H1 (cell line): ENCODE measurements at regions not wholly inside any gene's neighbourhood (a gene's known extent, or its start where the extent isn't known, plus 50 kb on each side); places are given as distances from the start of the nearest gene placed in this dataset.

ENCODE experiments used
- CTCF ChIA-PET: fragments of 300-600 bp; sonication (Branson Sonifier 250); formaldehyde crosslinking; loops from one replicate; lab custom pipeline; 2021; ENCODE audit not compliant: partially characterized antibody; lab: Charles Lee
- POLR2A ChIA-PET: fragments of 300-600 bp; sonication (Branson Sonifier 250); formaldehyde crosslinking; loops from one replicate; lab custom pipeline; 2021; ENCODE audit warnings: inconsistent platforms; ENCODE audit not compliant: partially characterized antibody; lab: Charles Lee
- DNase-seq, 2 experiments: peaks; one replicate each; pipeline versions ENCODE4 v3.0.0 to v3.0.0-alpha.2; 2010 to 2022; ENCODE audit warnings: low spot score in 2 of 2, low read depth in 1 of 2, mixed read lengths in 1 of 2
- FAIRE-seq: peaks from 2 replicates; lab custom pipeline; 2011; peaks lifted over from hg19 to GRCh38; lab: Jason Lieb, UNC
- H2AFZ ChIP-seq: 2 replicates; pipeline ENCODE4 v1.8.1; 2012; ENCODE audit warnings: low read length, inconsistent platforms
- H2AK5ac ChIP-seq: 2 replicates; pipeline ENCODE4 v1.6.1; 2013; ENCODE audit warnings: low read depth, low read length
- H2BK120ac ChIP-seq: replicated peaks from 2 replicates; pipeline ENCODE3; 2013; ENCODE audit warnings: low read depth, low read length, inconsistent platforms
- H2BK12ac ChIP-seq: 2 replicates; pipeline ENCODE4 v1.6.1; 2013; ENCODE audit warnings: low read depth, low read length
- H2BK15ac ChIP-seq: 2 replicates; pipeline ENCODE4 v1.6.1; 2013; ENCODE audit warnings: low read length
- H2BK20ac ChIP-seq: 2 replicates; pipeline ENCODE4 v1.6.1; 2013; ENCODE audit warnings: low read length
- H2BK5ac ChIP-seq: 2 replicates; pipeline ENCODE4 v1.6.1; 2013; ENCODE audit warnings: low read depth, low read length
- H3K14ac ChIP-seq: 2 replicates; pipeline ENCODE4 v1.6.1; 2013; ENCODE audit warnings: inconsistent platforms; ENCODE audit not compliant: insufficient read length
- H3K18ac ChIP-seq: 2 replicates; pipeline ENCODE4 v1.6.1; 2013; ENCODE audit warnings: low read length; ENCODE audit errors: extremely low read depth
- H3K23ac ChIP-seq: 2 replicates; pipeline ENCODE4 v1.6.1; 2013; ENCODE audit warnings: inconsistent platforms; ENCODE audit not compliant: insufficient read length
- H3K23me2 ChIP-seq: 2 replicates; pipeline ENCODE4 v1.6.1; 2013; ENCODE audit warnings: low read depth, low read length
- H3K27ac ChIP-seq: 2 replicates; pipeline ENCODE4 v1.6.1; 2011; ENCODE audit warnings: low read depth, low read length, inconsistent platforms
- H3K27me3 ChIP-seq, 4 experiments: replicated peaks in 1 of 4; 1 replicate in 1 of 4; 2 replicates in 3 of 4; pipeline versions ENCODE4 v1.6.1 to v1.8.1; 2011 to 2013; ENCODE audit warnings: low read length in 3 of 4, mild to moderate bottlenecking in 3 of 4, inconsistent platforms in 2 of 4, mixed read lengths in 2 of 4, moderate library complexity in 1 of 4; ENCODE audit not compliant: control insufficient read depth in 3 of 4, insufficient read depth in 3 of 4; ENCODE audit errors: extremely low read depth in 1 of 4
- H3K36me3 ChIP-seq, 4 experiments: 2 replicates each; pipeline versions ENCODE4 v1.6.1 to v1.8.1; 2011 to 2013; ENCODE audit warnings: mild to moderate bottlenecking in 4 of 4, low read length in 3 of 4, moderate library complexity in 2 of 4, control low read depth in 1 of 4, inconsistent platforms in 1 of 4; ENCODE audit not compliant: insufficient read depth in 4 of 4, control insufficient read depth in 2 of 4
- H3K4ac ChIP-seq: replicated peaks from 2 replicates; pipeline ENCODE3; 2013; ENCODE audit warnings: low read length, low read depth, mixed read lengths, inconsistent platforms; ENCODE audit not compliant: insufficient read length
- H3K4me1 ChIP-seq, 4 experiments: replicated peaks in 1 of 4; 1 replicate in 1 of 4; 2 replicates in 3 of 4; pipeline versions ENCODE4 v1.6.1 to v1.8.1; 2011 to 2013; ENCODE audit warnings: low read length in 3 of 4, inconsistent platforms in 2 of 4, mixed read lengths in 1 of 4; ENCODE audit not compliant: insufficient read depth in 4 of 4, control insufficient read depth in 3 of 4
- H3K4me2 ChIP-seq, 2 experiments: 2 replicates each; pipeline versions ENCODE4 v1.6.1 to v1.8.1; 2011 to 2013; ENCODE audit warnings: low read depth in 2 of 2, low read length in 2 of 2, control low read depth in 1 of 2, inconsistent platforms in 1 of 2, mild to moderate bottlenecking in 1 of 2; ENCODE audit not compliant: insufficient read depth in 1 of 2
- H3K4me3 ChIP-seq, 4 experiments: fragments of 200-600, 300-600 bp in 1 of 4; sonication (generic), shearing (Covaris generic), sonication (Bioruptor Twin) in 1 of 4; 2 replicates each; pipeline versions ENCODE4 v1.5.1 to v1.8.1; 2011 to 2016; ENCODE audit warnings: low read length in 4 of 4, low read depth in 3 of 4, control low read depth in 2 of 4, inconsistent platforms in 2 of 4, mild to moderate bottlenecking in 2 of 4, mixed read lengths in 1 of 4, moderate library complexity in 1 of 4; ENCODE audit not compliant: insufficient read depth in 2 of 4; ENCODE audit errors: extremely low read depth in 1 of 4
- H3K56ac ChIP-seq: replicated peaks from 2 replicates; pipeline ENCODE3; 2013; ENCODE audit warnings: low read depth, mild to moderate bottlenecking, mixed read lengths, low read length, inconsistent platforms; ENCODE audit not compliant: insufficient read length
- H3K79me1 ChIP-seq: 2 replicates; pipeline ENCODE4 v1.6.1; 2013; ENCODE audit warnings: low read depth, low read length, control low read depth
- H3K79me2 ChIP-seq, 2 experiments: 2 replicates each; pipeline versions ENCODE4 v1.6.1 to v1.8.1; 2012 to 2013; ENCODE audit warnings: low read length in 2 of 2, mild to moderate bottlenecking in 2 of 2, inconsistent platforms in 1 of 2; ENCODE audit not compliant: insufficient read depth in 2 of 2, control insufficient read depth in 1 of 2
- H3K9ac ChIP-seq, 4 experiments: replicated peaks in 1 of 4; 1 replicate in 1 of 4; 2 replicates in 3 of 4; pipeline versions ENCODE4 v1.6.1 to v1.8.1; 2011 to 2013; ENCODE audit warnings: low read depth in 3 of 4, low read length in 3 of 4, control low read depth in 2 of 4, mild to moderate bottlenecking in 2 of 4, moderate library complexity in 2 of 4, inconsistent platforms in 1 of 4; ENCODE audit errors: extremely low read depth in 1 of 4
- H3K9me3 ChIP-seq, 2 experiments: 2 replicates each; pipeline versions ENCODE4 v1.6.1 to v1.8.1; 2012 to 2013; ENCODE audit warnings: mild to moderate bottlenecking in 2 of 2, moderate library complexity in 2 of 2, control low read depth in 1 of 2, inconsistent platforms in 1 of 2, low read depth in 1 of 2, low read length in 1 of 2, mixed read lengths in 1 of 2; ENCODE audit not compliant: insufficient read depth in 2 of 2
- H4K20me1 ChIP-seq, 2 experiments: replicated peaks in 1 of 2; 2 replicates each; pipeline versions ENCODE3 to v1.8.1; 2011 to 2013; ENCODE audit warnings: inconsistent platforms in 2 of 2, low read length in 2 of 2, mild to moderate bottlenecking in 1 of 2; ENCODE audit not compliant: insufficient read depth in 2 of 2, control insufficient read depth in 1 of 2
- H4K5ac ChIP-seq: 2 replicates; pipeline ENCODE4 v1.6.1; 2013; ENCODE audit warnings: low read length, low read depth, mixed read lengths, inconsistent platforms; ENCODE audit not compliant: insufficient read length
- H4K8ac ChIP-seq: 2 replicates; pipeline ENCODE4 v1.8.0; 2013; ENCODE audit warnings: mild to moderate bottlenecking, moderate library complexity, low read length, inconsistent platforms; ENCODE audit not compliant: insufficient read depth; ENCODE audit errors: extremely low read depth
- H4K91ac ChIP-seq: replicated peaks from 2 replicates; pipeline ENCODE3; 2013; ENCODE audit warnings: low read length, mixed read lengths, inconsistent platforms; ENCODE audit not compliant: insufficient read length
- BRCA1 ChIP-seq: IDR thresholded peaks from 2 replicates; pipeline ENCODE4 v1.6.1; 2012; ENCODE audit warnings: low read depth, low read length, improper control_type of control experiment
- EP300 ChIP-seq, 2 experiments: IDR thresholded peaks; 1 replicate in 1 of 2; 2 replicates in 1 of 2; pipeline ENCODE4 v1.6.1; 2011 to 2012; ENCODE audit warnings: low read depth in 2 of 2, low read length in 2 of 2, mild to moderate bottlenecking in 2 of 2, borderline replicate concordance in 1 of 2, inconsistent platforms in 1 of 2, moderate library complexity in 1 of 2
- POLR2AphosphoS5 ChIP-seq: IDR thresholded peaks from 2 replicates; pipeline ENCODE4 v1.6.1; 2011; ENCODE audit warnings: low read depth, low read length
- WGBS, 2 experiments: shearing (Covaris generic) in 1 of 2; methylation state at CpG; one replicate each; pipeline versions ENCODE4 v1.1.6 to v1.1.7; 2013 to 2015; ENCODE audit warnings: low lambda C conversion rate in 2 of 2, mixed read lengths in 2 of 2, inconsistent platforms in 1 of 2, low coverage in 1 of 2, missing lambda C conversion rate in 1 of 2; ENCODE audit not compliant: insufficient replicate concordance in 2 of 2, insufficient coverage in 1 of 2, insufficient read length in 1 of 2; ENCODE audit errors: extremely low coverage in 1 of 2, missing lambda C conversion rate in 1 of 2; 5-methylcytosine and 5-hydroxymethylcytosine counted together

GRCh38 chr6:26164120-26164505 is 76.9 kb downstream of the HFE start:
- no peaks in the 10 kb centered on the region; a peak in 1 of 8 replicates for H3K36me3 ChIP-seq
- CTCF ChIA-PET: interaction anchor here (0.9 kb wide), 2 partner anchors 12 to 17 kb away, joined by 3 read pairs; no protein-coding TSS in a partner anchor
- no peak overlapping the region for H2BK15ac ChIP-seq
- H3K14ac ChIP-seq: no peak overlapping the region
- no peak overlapping the region for H3K27ac ChIP-seq
- no peak overlapping the region for H3K9ac ChIP-seq
- no peak for DNase-seq
- no peak overlapping the region for H3K56ac ChIP-seq
- no peak overlapping the region for H3K4ac ChIP-seq
- POLR2A ChIA-PET: interaction anchor here (0.7 to 20.9 kb wide), 6 partner anchors 9 to 137 kb away, joined by 3 to 2060 read pairs (median 229); a partner anchor contains a TSS
- no peaks in the 10 kb centered on the region for H3K79me1 ChIP-seq
- H4K8ac ChIP-seq: no peak overlapping the region
- no peak overlapping the region for H3K18ac ChIP-seq
- no peak overlapping the region for H3K4me3 ChIP-seq
- H3K23ac ChIP-seq: no peak overlapping the region
- no peak overlapping the region for H2BK120ac ChIP-seq
- no peak overlapping the region for H2AK5ac ChIP-seq
- H3K23me2 ChIP-seq: peaks cover 6% of the 10 kb centered on the region
- H4K20me1 ChIP-seq: peaks cover 0 to 1% of the 10 kb centered on the region in 2 experiments
- 100% methylated on average over 1 of the region's 1 CpG; no CpG with 5 or more reads in 1 of the 2 experiments for WGBS, 2 experiments
- H3K4me1 ChIP-seq: no peaks in the 10 kb centered on the region; a peak in 1 of 7 replicates
- no peak overlapping the region for H2BK20ac ChIP-seq
- H2BK5ac ChIP-seq: no peak overlapping the region
- H4K5ac ChIP-seq: no peak overlapping the region
- H4K91ac ChIP-seq: no peak overlapping the region
- peaks cover 0 to 12% of the 10 kb centered on the region in 2 experiments; a peak in 2 of 4 replicates for H3K79me2 ChIP-seq
- no peak overlapping the region for H3K4me2 ChIP-seq
- no peak for FAIRE-seq
- no peaks in the 10 kb centered on the region for H3K9me3 ChIP-seq
- H2BK12ac ChIP-seq: no peak overlapping the region
- no peaks in the 10 kb centered on the region for H3K27me3 ChIP-seq
- no peak for TF ChIP-seq POLR2AphosphoS5
- TF ChIP-seq BRCA1: no peak
- TF ChIP-seq EP300 (IDR thresholded peaks at IDR 0.05; ENCODE audit: borderline replicate concordance in 1 of 2, low read depth in 2 of 2, low read length in 2 of 2): no peak
- TF ChIP-seq, all 59 proteins: peak for 0
- H2AFZ ChIP-seq: no peak overlapping the region
